CD4-positive, alpha-beta memory T cell (primary cell): ENCODE measurements at regions not wholly inside any gene's neighbourhood (a gene's known extent, or its start where the extent isn't known, plus 50 kb on each side); places are given as distances from the start of the nearest gene placed in this dataset.

Experiments
- CTCF ChIA-PET: fragments of 350-600 bp; sonication (Branson Sonifier 250); formaldehyde crosslinking; loops from one replicate; lab custom pipeline; 2021; ENCODE audit warnings: inconsistent platforms; ENCODE audit not compliant: partially characterized antibody; lab: Charles Lee
- POLR2A ChIA-PET: fragments of 350-600 bp; sonication (Branson Sonifier 250); formaldehyde crosslinking; loops from one replicate; lab custom pipeline; 2021; ENCODE audit not compliant: partially characterized antibody; lab: Charles Lee
- DNase-seq, 5 donors: peaks; one replicate each; pipeline versions ENCODE4 v3.0.0 to v3.0.0-alpha.2; 2020 to 2022; ENCODE audit warnings: mixed read lengths in 1 of 5
- H3K27ac ChIP-seq: one replicate; pipeline ENCODE4 v1.7.0; 2013; ENCODE audit warnings: low read depth, low read length
- H3K27me3 ChIP-seq: 2 replicates; pipeline ENCODE4 v1.7.0; 2013; ENCODE audit warnings: mild to moderate bottlenecking, low read length, moderate library complexity; ENCODE audit not compliant: insufficient read depth
- H3K36me3 ChIP-seq: 2 replicates; pipeline ENCODE4 v1.7.0; 2013; ENCODE audit warnings: mild to moderate bottlenecking, low read length, moderate library complexity; ENCODE audit not compliant: insufficient read depth
- H3K4me1 ChIP-seq: 2 replicates; pipeline ENCODE4 v1.7.0; 2013; ENCODE audit warnings: mild to moderate bottlenecking, low read length, moderate library complexity; ENCODE audit not compliant: insufficient read depth
- H3K4me3 ChIP-seq, 2 donors: one replicate each; pipeline ENCODE4 v1.7.0; 2013; ENCODE audit warnings: low read length in 2 of 2, mild to moderate bottlenecking in 1 of 2
- H3K9me3 ChIP-seq, 2 donors: one replicate each; pipeline ENCODE4 v1.7.0; 2013; ENCODE audit warnings: low read length in 2 of 2, control low read depth in 1 of 2; ENCODE audit not compliant: control insufficient read depth in 1 of 2
- H3K27ac Mint-ChIP-seq, 7 donors: one replicate each; pipeline ENCODE4 v1.8.0; 2020 to 2021; ENCODE audit warnings: mixed read lengths in 7 of 7, mild to moderate bottlenecking in 6 of 7, inconsistent platforms in 3 of 7, moderate library complexity in 3 of 7
- H3K27me3 Mint-ChIP-seq, 2 donors: one replicate each; pipeline ENCODE4 v1.8.0; 2020 to 2021; ENCODE audit warnings: mixed read lengths in 2 of 2
- H3K36me3 Mint-ChIP-seq, 2 donors: one replicate each; pipeline ENCODE4 v1.8.0; 2020 to 2021; ENCODE audit warnings: mixed read lengths in 2 of 2, inconsistent platforms in 1 of 2, mild to moderate bottlenecking in 1 of 2
- H3K4me1 Mint-ChIP-seq, 4 donors: one replicate each; pipeline ENCODE4 v1.8.0; 2020 to 2021; ENCODE audit warnings: mixed read lengths in 4 of 4, mild to moderate bottlenecking in 1 of 4
- H3K4me3 Mint-ChIP-seq, 8 donors: one replicate each; pipeline ENCODE4 v1.8.0; 2020 to 2021; ENCODE audit warnings: mixed read lengths in 8 of 8, mild to moderate bottlenecking in 7 of 8, moderate library complexity in 6 of 8, inconsistent platforms in 3 of 8
- H3K9me3 Mint-ChIP-seq, 8 donors: one replicate each; pipeline ENCODE4 v1.8.0; 2020 to 2021; ENCODE audit warnings: mixed read lengths in 8 of 8, mild to moderate bottlenecking in 5 of 8, inconsistent platforms in 3 of 8, moderate library complexity in 1 of 8
- intact Hi-C: fragments of 100-400 bp; cut with micrococcal nuclease; formaldehyde crosslinking; loops from one replicate; pipeline ENCODE4 v1.15.1; 2023

DNA sequence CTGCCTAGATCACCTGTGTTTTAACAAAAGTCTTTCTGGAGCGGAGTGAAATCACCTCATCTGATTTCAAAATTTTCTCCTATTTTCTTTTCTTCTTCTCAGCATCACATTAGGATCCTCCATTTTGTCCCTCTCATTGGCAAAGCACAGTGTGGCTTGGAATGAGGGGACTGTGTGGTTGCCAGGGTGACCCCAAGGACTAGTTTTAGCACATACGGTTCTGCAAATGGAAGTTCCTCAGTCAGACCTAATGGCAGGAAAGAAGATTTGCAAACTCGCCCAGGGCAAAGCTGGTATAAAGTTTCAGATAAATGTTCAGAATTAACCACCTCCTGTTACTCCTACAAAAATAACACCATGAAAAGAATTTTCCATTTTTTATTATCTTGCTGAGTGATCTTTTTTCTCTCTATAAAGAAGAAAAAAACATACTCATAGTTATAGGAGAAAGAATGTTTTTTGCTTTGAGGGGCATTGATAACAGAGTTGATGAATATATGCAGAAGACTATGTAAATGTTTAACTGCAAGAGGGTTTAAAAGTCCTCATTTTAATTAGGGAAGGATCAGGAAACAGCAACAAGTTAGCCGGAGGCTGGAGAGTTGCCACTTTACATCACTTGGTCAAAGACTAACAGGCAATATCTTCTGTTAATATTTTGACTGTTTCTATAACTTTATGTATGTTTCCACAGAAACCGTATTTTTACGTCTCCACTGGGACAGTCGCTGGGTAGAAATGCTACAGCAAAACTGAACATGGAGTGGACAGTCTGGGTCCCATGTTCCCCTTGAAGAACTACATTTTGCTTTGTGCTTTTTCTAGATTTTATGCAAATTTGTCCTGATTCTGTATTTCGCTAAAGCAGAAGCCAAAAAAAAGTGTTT is 257.8 kb downstream of the NR2F1-AS1 start:
- Mint-ChIP-seq H3K4me3 (no peak overlapping the region), H3K4me1 (no peaks in the 10 kb centered on the region), H3K27me3 (peaks cover 0 to 3% of the 10 kb centered on the region in 2 donors), H3K27ac (no peak overlapping the region), H3K9me3 (peaks cover 0 to 9% (median under 1%) of the 10 kb centered on the region in 8 donors), H3K36me3 (no peaks in the 10 kb centered on the region)
- no peak for DNase-seq
- Histone ChIP-seq H3K4me3 (no peak overlapping the region), H3K9me3 (no peaks in the 10 kb centered on the region), H3K4me1 (no peaks in the 10 kb centered on the region), H3K27me3 (no peaks in the 10 kb centered on the region), H3K27ac (no peak overlapping the region), H3K36me3 (no peaks in the 10 kb centered on the region)
- intact Hi-C loops = no loop called here
- CTCF ChIA-PET = no interaction called here
- POLR2A ChIA-PET = no interaction called here

- Histone ChIP-seq H3K9me3 (no peaks in the 10 kb centered on the region), H3K36me3 (no peaks in the 10 kb centered on the region), H3K27ac (no peak overlapping the region), H3K4me3 (no peak overlapping the region), H3K27me3 (no peaks in the 10 kb centered on the region), H3K4me1 (no peaks in the 10 kb centered on the region)
- H3K27me3 Mint-ChIP-seq = peaks cover 0 to 3% of the 10 kb centered on the region in 2 donors
- peaks cover 0 to 9% (median 2%) of the 10 kb centered on the region in 8 donors for H3K9me3 Mint-ChIP-seq
- intact Hi-C loops = no loop called here
- H3K4me3 Mint-ChIP-seq = no peak overlapping the region
- H3K27ac Mint-ChIP-seq = no peak overlapping the region
- DNase-seq = no peak
- CTCF ChIA-PET = no interaction called here
- H3K4me1 Mint-ChIP-seq = no peaks in the 10 kb centered on the region
- POLR2A ChIA-PET = no interaction called here
- no peaks in the 10 kb centered on the region for H3K36me3 Mint-ChIP-seq
Measured at GRCh38 chr5:93320920-93321445, 260.0 kb downstream of the NR2F1-AS1 start.

- Mint-ChIP-seq H3K9me3 (peaks cover 0 to 4% (median 2%) of the 10 kb centered on the region in 8 donors), H3K4me1 (no peaks in the 10 kb centered on the region), H3K4me3 (no peak overlapping the region), H3K27ac (no peak overlapping the region), H3K36me3 (no peaks in the 10 kb centered on the region), H3K27me3 (peaks cover 0 to 3% of the 10 kb centered on the region in 2 donors)
- Histone ChIP-seq H3K36me3 (no peaks in the 10 kb centered on the region), H3K27me3 (no peaks in the 10 kb centered on the region), H3K4me3 (no peak overlapping the region), H3K4me1 (no peaks in the 10 kb centered on the region), H3K27ac (no peak overlapping the region), H3K9me3 (no peaks in the 10 kb centered on the region)
- ChIA-PET CTCF (no interaction called here), POLR2A (no interaction called here)
- no peak for DNase-seq
- intact Hi-C loops = no loop called here
Measured at GRCh38 chr5:93313672-93314071, 267.3 kb downstream of the NR2F1-AS1 start.

DNA sequence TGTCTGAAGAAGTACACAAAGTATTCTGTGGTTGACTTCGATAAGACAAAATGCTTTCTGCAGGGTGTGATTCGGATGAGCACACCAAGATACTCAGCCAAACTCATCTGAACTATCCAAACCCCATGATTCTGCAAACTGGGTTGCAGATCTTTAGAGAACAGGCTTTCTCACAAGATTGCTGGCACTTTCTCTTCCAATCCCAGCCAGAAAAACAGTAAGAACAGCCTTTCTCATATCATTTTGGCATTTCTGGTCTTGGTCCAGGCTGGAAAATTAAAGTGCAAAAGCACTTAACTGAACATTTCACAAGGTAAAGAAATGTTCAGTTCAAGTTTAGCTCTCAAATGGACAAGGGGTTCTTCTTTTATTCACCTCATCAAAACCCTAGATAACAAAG is 269.1 kb downstream of the NR2F1-AS1 start:
- Histone ChIP-seq H3K27ac (no peak overlapping the region), H3K36me3 (no peaks in the 10 kb centered on the region), H3K4me1 (no peaks in the 10 kb centered on the region), H3K9me3 (no peaks in the 10 kb centered on the region), H3K27me3 (no peaks in the 10 kb centered on the region), H3K4me3 (no peak overlapping the region)
- ChIA-PET POLR2A (no interaction called here), CTCF (no interaction called here)
- no peaks in the 10 kb centered on the region for H3K4me1 Mint-ChIP-seq
- no peak for DNase-seq
- H3K27ac Mint-ChIP-seq = no peak overlapping the region
- H3K36me3 Mint-ChIP-seq = no peaks in the 10 kb centered on the region
- peaks cover 0 to 4% (median 0%) of the 10 kb centered on the region in 8 donors for H3K9me3 Mint-ChIP-seq
- intact Hi-C loops = no loop called here
- no peaks in the 10 kb centered on the region for H3K27me3 Mint-ChIP-seq
- no peak overlapping the region for H3K4me3 Mint-ChIP-seq

GRCh38 chr5:93307557-93307956 is 273.5 kb downstream of the NR2F1-AS1 start:
- CTCF ChIA-PET = no interaction called here
- H3K4me1 Mint-ChIP-seq = peaks cover 0 to 2% (median 0%) of the 10 kb centered on the region in 4 donors

GRCh38 chr5:93305984-93306383 is 275.0 kb downstream of the NR2F1-AS1 start:
- Histone ChIP-seq H3K27ac (no peak overlapping the region), H3K4me1 (no peaks in the 10 kb centered on the region), H3K9me3 (no peaks in the 10 kb centered on the region), H3K4me3 (no peak overlapping the region), H3K36me3 (no peaks in the 10 kb centered on the region), H3K27me3 (no peaks in the 10 kb centered on the region)
- H3K27me3 Mint-ChIP-seq = peaks cover 0 to 3% of the 10 kb centered on the region in 2 donors
- peaks cover 0 to 3% (median 0%) of the 10 kb centered on the region in 8 donors for H3K9me3 Mint-ChIP-seq
- peaks cover 0 to 2% (median 0%) of the 10 kb centered on the region in 4 donors for H3K4me1 Mint-ChIP-seq
- H3K4me3 Mint-ChIP-seq = no peak overlapping the region
- no peak overlapping the region for H3K27ac Mint-ChIP-seq
- H3K36me3 Mint-ChIP-seq = no peaks in the 10 kb centered on the region
- intact Hi-C loops = no loop called here
- ChIA-PET POLR2A (no interaction called here), CTCF (no interaction called here)
- no peak for DNase-seq

More at GRCh38 chr5:93307557-93307956, 273.5 kb downstream of the NR2F1-AS1 start:
- DNase-seq = no peak
- H3K27me3 ChIP-seq = no peaks in the 10 kb centered on the region
- H3K4me3 ChIP-seq = no peak overlapping the region
- POLR2A ChIA-PET = no interaction called here
- H3K27ac Mint-ChIP-seq = no peak overlapping the region
- H3K4me1 ChIP-seq = no peaks in the 10 kb centered on the region
- no peaks in the 10 kb centered on the region for H3K36me3 ChIP-seq
- no peaks in the 10 kb centered on the region for H3K9me3 ChIP-seq
- H3K27me3 Mint-ChIP-seq = no peaks in the 10 kb centered on the region
- no peak overlapping the region for H3K27ac ChIP-seq
- intact Hi-C loops = no loop called here
- H3K4me3 Mint-ChIP-seq = no peak overlapping the region
- no peaks in the 10 kb centered on the region for H3K36me3 Mint-ChIP-seq
- peaks cover 0 to 3% (median 0%) of the 10 kb centered on the region in 8 donors for H3K9me3 Mint-ChIP-seq

GRCh38 chr5:93304456-93305250 is 276.4 kb downstream of the NR2F1-AS1 start:
- H3K9me3 ChIP-seq = no peaks in the 10 kb centered on the region
- no peaks in the 10 kb centered on the region for H3K36me3 ChIP-seq
- no peaks in the 10 kb centered on the region for H3K27me3 ChIP-seq
- ChIA-PET POLR2A (no interaction called here), CTCF (no interaction called here)
- Mint-ChIP-seq H3K4me1 (peaks cover 0 to 2% (median 0%) of the 10 kb centered on the region in 4 donors), H3K27me3 (peaks cover 2 to 3% of the 10 kb centered on the region in 2 donors), H3K36me3 (no peaks in the 10 kb centered on the region), H3K4me3 (no peak overlapping the region), H3K27ac (no peak overlapping the region), H3K9me3 (peaks cover 0 to 3% (median 0%) of the 10 kb centered on the region in 8 donors)
- DNase-seq = no peak
- H3K4me3 ChIP-seq = no peak overlapping the region
- H3K27ac ChIP-seq = no peak overlapping the region
- intact Hi-C loops = no loop called here
- H3K4me1 ChIP-seq = no peaks in the 10 kb centered on the region
